ENCODE measurements at regions not wholly inside any gene's neighbourhood (a gene's known extent, or its start where the extent isn't known, plus 50 kb on each side); places are given as distances from the start of the nearest gene placed in this dataset.

- TF ChIP-seq EP300 (IDR thresholded peaks at IDR 0.05) (no peak), POLR2AphosphoS5 (IDR thresholded peaks at IDR 0.05) (no peak), CTCF (IDR thresholded peaks at IDR 0.05) (no peak), POLR2A (IDR thresholded peaks at IDR 0.05) (no peak)
Observed at GRCh38 chr14:61149896-61150295, 131.2 kb downstream of the TMEM30B start.

Measured in upper lobe of left lung (tissue), 4 donors.